Coronary artery (tissue), 2 donors: ENCODE measurements at regions not wholly inside any gene's neighbourhood (a gene's known extent, or its start where the extent isn't known, plus 50 kb on each side); places are given as distances from the start of the nearest gene placed in this dataset.
A peak's percentile ranks its signal among the peaks of the same experiment; 100 is the strongest.

ENCODE experiments used
- DNase-seq: peaks from one replicate; pipeline ENCODE4 v3.0.0-alpha.2; 2017; ENCODE audit warnings: low spot score
- H3K27ac ChIP-seq, 2 donors: fragments of 200-600 bp; sonication (generic); one replicate each; pipeline ENCODE4 v1.5.1; 2016 to 2019
- H3K4me3 ChIP-seq: fragments of 200-600 bp; sonication (generic); 2 replicates; pipeline ENCODE4 v1.5.1; 2016; ENCODE audit warnings: mild to moderate bottlenecking, moderate library complexity
- CTCF ChIP-seq: fragments of 200-600 bp; sonication (generic); IDR thresholded peaks from one replicate; pipeline ENCODE4 v1.5.1; 2019; ENCODE audit warnings: antibody characterized with exemption

- TF ChIP-seq CTCF = no peak
- H3K27ac ChIP-seq = no peak overlapping the region
- no peak overlapping the region for H3K4me3 ChIP-seq
- no peak for DNase-seq
Observed at GRCh38 chr16:17986991-17987390, 349.5 kb downstream of the NPIPA8 start.

GRCh38 chr16:17984810-17985209 is 351.7 kb downstream of the NPIPA8 start:
- no peak for DNase-seq
- Histone ChIP-seq H3K4me3 (no peak overlapping the region), H3K27ac (no peak overlapping the region)
- no peak for TF ChIP-seq CTCF

GRCh38 chr16:17983847-17984639 is 352.5 kb downstream of the NPIPA8 start:
- no peak for DNase-seq
- TF ChIP-seq CTCF = no peak
- no peak overlapping the region for H3K27ac ChIP-seq

GRCh38 chr16:17983114-17983513 is 353.4 kb downstream of the NPIPA8 start:
- TF ChIP-seq CTCF = no peak
- DNase-seq = no peak
- Histone ChIP-seq H3K27ac (no peak overlapping the region), H3K4me3 (no peak overlapping the region)

More at GRCh38 chr16:17983847-17984639, 352.5 kb downstream of the NPIPA8 start:
- H3K4me3 ChIP-seq = no peak overlapping the region

- no peak for DNase-seq
- Histone ChIP-seq H3K27ac (no peak overlapping the region), H3K4me3 (no peak overlapping the region)
- no peak for TF ChIP-seq CTCF
Observed at GRCh38 chr16:17977260-17977659, 359.3 kb downstream of the NPIPA8 start.

GRCh38 chr16:17972460-17972943 is 364.0 kb downstream of the NPIPA8 start:
- H3K27ac ChIP-seq = peak overlapping the region in 1 of 2 donors; percentile 38

More at GRCh38 chr16:17972460-17972943, 364.0 kb downstream of the NPIPA8 start:
- no peak overlapping the region for H3K4me3 ChIP-seq
- TF ChIP-seq CTCF = no peak
- no peak for DNase-seq
